Astrocyte of the cerebellum (primary cell): ENCODE measurements at regions not wholly inside any gene's neighbourhood (a gene's known extent, or its start where the extent isn't known, plus 50 kb on each side); places are given as distances from the start of the nearest gene placed in this dataset.
A peak's percentile ranks its signal among the peaks of the same experiment; 100 is the strongest.

ENCODE experiments used
- DNase-seq: peaks from one replicate; pipeline ENCODE4 v3.0.0-alpha.2; 2011; ENCODE audit warnings: low read depth
- H3K4me3 ChIP-seq: 2 replicates; pipeline ENCODE4 v1.5.1; 2011; ENCODE audit warnings: mild to moderate bottlenecking, low read depth, low read length, moderate library complexity
- in situ Hi-C: cut with HindIII; loops from 2 replicates; pipeline ENCODE4 v1.10.0; 2017; ENCODE audit warnings: low sequenced_read_pairs
- TF ChIP-seq, protein P1 (sequence below): IDR thresholded peaks from 2 replicates; pipeline ENCODE4 v1.5.1; 2012; ENCODE audit warnings: low read length, low read depth, moderate library complexity, mild to moderate bottlenecking; ENCODE audit errors: missing control alignments

DNA sequence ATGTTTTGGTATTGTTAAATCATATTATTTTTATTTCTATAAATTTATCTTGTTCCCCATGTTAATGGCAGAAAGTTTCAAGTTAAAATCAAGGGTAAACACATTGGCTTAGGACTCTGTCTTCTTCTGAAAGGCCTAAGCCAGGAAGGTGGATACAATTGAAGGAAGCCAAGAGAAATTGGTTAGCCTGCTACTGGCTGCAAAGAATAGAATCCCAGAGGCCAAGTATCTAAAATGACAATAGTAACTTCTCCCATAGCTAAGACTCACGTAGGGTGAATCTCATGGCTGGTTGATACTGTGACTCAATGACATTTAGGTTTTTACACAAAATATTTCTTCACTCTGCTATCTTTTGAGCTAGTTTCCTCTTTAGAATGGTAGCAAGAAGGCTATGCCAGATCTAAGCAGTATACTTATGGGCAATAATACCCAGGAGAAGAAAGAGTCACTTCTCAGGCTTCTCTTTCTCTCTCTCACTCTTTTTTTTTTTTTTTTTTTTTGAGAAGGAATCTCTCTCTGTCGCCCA, 621.5 kb upstream of the TBL1XR1 start:
- TF ChIP-seq, protein P1, sequence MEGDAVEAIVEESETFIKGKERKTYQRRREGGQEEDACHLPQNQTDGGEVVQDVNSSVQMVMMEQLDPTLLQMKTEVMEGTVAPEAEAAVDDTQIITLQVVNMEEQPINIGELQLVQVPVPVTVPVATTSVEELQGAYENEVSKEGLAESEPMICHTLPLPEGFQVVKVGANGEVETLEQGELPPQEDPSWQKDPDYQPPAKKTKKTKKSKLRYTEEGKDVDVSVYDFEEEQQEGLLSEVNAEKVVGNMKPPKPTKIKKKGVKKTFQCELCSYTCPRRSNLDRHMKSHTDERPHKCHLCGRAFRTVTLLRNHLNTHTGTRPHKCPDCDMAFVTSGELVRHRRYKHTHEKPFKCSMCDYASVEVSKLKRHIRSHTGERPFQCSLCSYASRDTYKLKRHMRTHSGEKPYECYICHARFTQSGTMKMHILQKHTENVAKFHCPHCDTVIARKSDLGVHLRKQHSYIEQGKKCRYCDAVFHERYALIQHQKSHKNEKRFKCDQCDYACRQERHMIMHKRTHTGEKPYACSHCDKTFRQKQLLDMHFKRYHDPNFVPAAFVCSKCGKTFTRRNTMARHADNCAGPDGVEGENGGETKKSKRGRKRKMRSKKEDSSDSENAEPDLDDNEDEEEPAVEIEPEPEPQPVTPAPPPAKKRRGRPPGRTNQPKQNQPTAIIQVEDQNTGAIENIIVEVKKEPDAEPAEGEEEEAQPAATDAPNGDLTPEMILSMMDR: no peak
- in situ Hi-C loops: no loop called here
- DNase-seq: no peak
- H3K4me3 ChIP-seq: no peak overlapping the region

GRCh38 chr3:177820683-177821316, 623.5 kb upstream of the TBL1XR1 start:
- TF ChIP-seq, protein P1: no peak
- DNase-seq: peak; percentile 96
- in situ Hi-C loops: loop anchor here (5.0 kb wide), 2 partner anchors 42 to 82 kb away; no protein-coding TSS in a partner anchor
- H3K4me3 ChIP-seq: no peak overlapping the region

GRCh38 chr3:177822681-177823096, 625.4 kb upstream of the TBL1XR1 start:
- no peak for DNase-seq
- no peak overlapping the region for H3K4me3 ChIP-seq
- TF ChIP-seq, protein P1: no peak
- in situ Hi-C loops: loop anchor here (5.0 kb wide), 2 partner anchors 40 to 80 kb away; no protein-coding TSS in a partner anchor

GRCh38 chr3:177823701-177824189, 626.5 kb upstream of the TBL1XR1 start:
- in situ Hi-C loops: loop anchor here (5.0 kb wide), 2 partner anchors 39 to 79 kb away; no protein-coding TSS in a partner anchor
- no peak overlapping the region for H3K4me3 ChIP-seq
- no peak for DNase-seq
- TF ChIP-seq, protein P1: no peak

GRCh38 chr3:177824190-177824786, 627.0 kb upstream of the TBL1XR1 start:
- in situ Hi-C loops: loop anchor here (5.0 kb wide), 2 partner anchors 38 to 78 kb away; no protein-coding TSS in a partner anchor
- no peak for DNase-seq
- no peak overlapping the region for H3K4me3 ChIP-seq
- TF ChIP-seq, protein P1: no peak

DNA sequence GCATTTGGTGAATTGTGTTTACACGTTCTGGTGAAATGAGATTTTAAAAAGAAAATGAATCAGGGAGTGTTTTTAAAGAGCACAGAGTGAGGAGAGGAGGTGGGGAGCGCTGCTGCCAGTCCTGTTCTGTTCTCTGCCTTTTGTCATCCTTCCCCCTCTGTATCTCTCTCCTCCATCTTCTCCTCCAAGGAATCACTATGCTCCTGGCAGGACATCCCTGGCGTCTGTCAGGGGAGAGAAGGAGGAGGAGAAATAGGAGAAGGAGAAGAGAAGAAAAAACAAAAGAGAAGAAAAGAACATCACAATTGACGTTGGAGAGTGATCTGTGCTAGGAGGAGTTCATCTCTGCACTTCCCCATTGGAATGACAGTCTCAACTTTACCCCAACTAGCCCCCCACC, 627.6 kb upstream of the TBL1XR1 start:
- in situ Hi-C loops: loop anchor here (5.0 kb wide), 3 partner anchors 33 to 77 kb away; no protein-coding TSS in a partner anchor
- no peak overlapping the region for H3K4me3 ChIP-seq
- TF ChIP-seq, protein P1: no peak
- DNase-seq: no peak
